HG03045 (cell line): ENCODE measurements at regions not wholly inside any gene's neighbourhood (a gene's known extent, or its start where the extent isn't known, plus 50 kb on each side); places are given as distances from the start of the nearest gene placed in this dataset.
"Not testable (repeated sequence)": the region's sequence is repeated elsewhere in the genome, so short reads cannot be mapped to it uniquely, and the experiment has no call there.

Source experiments
- ATAC-seq: cut with Tn5 transposase; IDR thresholded peaks from one replicate; pipeline ENCODE4 v1.9.1; 2021; ENCODE audit warnings: mild to moderate bottlenecking, moderate library complexity; ENCODE audit not compliant: unreplicated experiment

GRCh38 chr11:19628018-19628417 is 84.6 kb upstream of the NAV2 start:
- no peak for ATAC-seq

GRCh38 chr11:19627566-19627965 is 85.1 kb upstream of the NAV2 start:
- ATAC-seq = no peak

DNA sequence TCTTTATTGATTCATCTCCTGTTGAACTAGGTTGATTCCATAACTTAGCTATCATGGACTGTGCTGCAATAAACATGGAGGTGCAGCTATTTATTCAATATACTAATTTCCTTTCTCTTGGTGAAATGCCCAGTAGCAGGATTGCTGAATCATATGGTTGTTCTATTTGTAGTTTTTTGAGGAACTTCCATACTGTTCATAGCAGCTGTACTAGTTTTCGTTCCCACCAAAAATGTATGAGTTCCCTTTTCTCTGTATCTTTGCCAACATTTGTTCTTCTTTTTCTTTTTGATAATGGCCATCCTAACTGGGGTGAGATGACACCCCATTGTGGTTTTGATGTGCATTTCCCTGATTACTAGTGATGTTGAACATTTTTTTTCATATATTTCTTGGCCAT is 87.2 kb upstream of the NAV2 start:
- no peak for ATAC-seq

GRCh38 chr11:19617696-19618523 is 94.7 kb upstream of the NAV2 start:
- no peak for ATAC-seq

GRCh38 chr11:19615341-19616183 is 97.1 kb upstream of the NAV2 start:
- no peak for ATAC-seq

DNA sequence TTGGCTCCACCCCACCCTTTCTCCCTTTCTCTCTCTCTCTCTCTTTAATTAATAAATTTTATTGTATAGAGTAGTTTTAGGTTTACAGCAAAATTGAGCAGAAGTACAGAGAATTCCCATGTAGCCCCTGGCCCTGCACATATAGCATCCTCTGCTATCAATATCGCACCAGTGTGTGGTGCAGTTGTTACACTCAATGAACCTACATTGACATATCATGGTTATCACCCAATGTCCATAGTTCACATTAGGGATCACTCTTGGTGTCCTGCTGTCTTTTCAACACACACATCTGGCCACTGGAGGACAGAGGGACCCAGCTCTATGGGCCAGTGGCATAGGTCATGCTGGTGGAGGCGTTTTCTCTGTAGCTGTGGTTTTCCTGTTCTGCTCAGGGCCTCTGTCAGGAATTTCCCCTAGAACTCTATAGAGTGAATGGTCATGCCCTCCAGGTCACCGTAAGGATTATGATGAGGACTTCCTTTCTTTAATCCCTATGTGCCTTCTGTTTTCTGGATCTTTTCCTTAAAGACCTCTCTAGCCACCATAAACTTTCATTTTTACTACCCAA is 98.2 kb upstream of the NAV2 start:
- no peak for ATAC-seq

DNA sequence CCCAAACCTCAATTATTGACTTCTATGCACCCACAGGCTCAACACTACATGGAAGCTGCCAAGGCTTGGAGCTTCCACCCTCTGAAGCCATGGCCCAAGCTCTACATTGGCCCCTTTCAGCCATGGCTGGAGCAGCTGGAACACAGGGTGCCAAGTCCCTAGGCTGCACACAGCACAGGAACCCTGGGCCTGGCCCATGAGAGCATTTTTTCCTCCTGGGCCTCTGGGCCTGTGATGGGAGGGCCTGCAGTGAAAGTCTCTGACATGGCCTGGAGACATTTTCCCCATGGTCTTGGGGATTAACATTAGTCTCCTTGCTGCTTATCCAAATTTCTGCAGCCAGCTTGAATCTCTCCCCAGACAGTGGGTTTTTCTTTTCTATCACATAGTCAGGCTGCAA is 100.6 kb upstream of the NAV2 start:
- not testable (repeated sequence) for ATAC-seq

DNA sequence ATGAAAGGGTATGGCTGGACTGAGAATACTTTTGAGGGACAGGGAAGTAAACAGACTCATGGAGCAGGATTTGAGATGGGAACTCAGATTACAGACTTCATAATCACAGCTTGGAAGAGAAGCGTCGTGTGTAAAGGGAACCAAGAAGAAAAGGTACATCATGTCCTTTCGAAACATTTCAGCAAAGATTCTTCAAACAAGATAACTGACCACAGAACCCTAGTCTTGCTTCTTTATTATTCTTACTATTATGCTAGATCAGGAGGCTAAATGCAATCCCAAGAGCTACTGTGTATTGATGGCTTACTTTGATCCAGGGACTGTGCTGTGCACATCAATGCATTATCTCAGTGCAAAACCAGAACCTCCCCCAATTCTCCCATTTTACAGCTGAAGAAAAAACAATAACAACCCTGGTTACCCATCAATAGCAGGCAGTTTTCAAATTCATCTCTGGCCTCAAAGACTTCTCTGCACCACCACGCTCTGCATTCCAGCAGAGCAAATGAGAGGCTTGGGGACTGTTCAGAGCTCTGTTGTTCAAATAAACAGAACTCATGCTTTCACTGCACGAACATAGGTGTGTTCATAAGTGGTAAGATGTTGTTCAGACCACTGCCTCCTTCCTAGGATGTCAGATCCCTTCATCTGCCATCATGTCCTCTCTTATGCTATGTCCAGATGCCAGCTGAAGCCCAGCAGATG is 104.8 kb upstream of the NAV2 start:
- no peak for ATAC-seq

DNA sequence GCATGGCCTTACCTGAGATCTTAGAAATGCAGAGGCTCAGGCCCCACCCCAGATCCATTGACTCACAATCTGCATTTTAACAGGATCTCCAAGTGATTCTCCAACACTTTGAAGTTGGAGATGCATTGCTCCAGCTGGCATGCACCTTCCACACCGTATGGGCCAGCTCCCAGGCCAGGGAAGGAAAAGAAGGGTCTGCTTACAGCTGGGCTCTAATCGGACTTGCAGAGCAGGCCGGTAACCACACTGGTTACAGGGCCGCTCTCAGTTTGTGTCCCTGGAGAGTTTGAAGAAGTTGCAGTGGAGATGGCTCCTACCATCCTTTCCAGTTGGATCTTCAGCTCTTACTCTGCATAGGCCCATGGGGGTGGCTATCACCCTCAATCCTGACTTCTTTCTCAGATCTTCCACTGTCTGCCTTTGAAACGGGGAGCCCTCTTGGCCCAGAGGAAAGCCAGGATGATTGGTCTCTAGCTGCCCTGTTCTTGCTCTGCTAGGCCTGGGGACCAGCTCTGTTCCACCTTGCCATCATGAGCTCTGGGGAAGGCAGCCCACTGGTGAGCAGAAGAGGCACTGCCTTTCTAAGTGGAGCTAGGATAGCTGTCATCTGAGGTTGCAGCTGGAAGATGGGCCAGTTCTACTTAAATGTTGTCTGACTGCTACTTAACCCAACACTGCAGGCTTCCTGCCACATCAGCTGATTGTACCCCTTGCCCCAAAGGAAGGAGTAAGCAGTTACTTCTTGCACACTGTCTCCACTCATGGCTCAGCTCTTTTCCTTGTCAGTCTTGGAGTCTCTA is 105.6 kb upstream of the NAV2 start:
- ATAC-seq = no peak

DNA sequence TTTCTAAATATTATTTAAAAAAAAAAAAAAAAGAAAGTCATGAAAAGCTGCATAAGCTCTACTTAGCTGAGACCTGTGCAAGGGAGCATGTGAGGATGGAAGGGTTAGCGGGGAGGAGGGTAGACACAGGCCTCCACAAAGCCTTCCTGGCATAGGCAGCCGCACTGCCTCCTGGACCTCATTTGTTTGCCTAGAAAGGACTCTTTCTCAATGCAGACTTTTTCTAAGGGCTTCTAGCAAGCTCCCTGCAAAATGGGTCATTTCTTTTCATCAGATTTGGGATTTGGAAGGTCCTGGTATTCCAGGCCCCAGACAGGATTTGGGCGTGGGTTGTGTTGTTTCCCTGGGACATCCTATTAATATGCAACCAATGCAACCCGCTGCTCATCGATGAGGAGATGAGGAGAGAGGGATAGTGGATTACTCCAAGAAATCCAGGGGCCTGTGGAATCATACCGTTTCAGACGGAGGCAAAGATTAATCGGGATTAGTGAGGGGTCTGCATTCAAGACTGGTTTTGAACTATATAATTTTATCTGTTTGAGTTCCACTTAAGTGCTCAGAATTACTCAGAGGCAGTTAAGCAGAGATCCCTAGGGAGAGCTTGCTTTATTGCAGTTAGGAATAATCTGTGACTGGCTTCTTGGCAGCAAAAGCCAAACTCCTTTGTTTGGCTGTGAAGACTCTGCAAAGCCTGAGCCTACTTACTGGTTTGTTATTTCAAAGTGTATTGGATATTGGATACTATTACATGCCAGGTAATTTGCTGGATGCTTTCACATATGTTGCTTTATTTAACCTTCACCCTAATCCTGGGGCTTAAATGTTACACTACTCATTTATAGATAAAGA is 106.9 kb upstream of the NAV2 start:
- ATAC-seq = no peak

DNA sequence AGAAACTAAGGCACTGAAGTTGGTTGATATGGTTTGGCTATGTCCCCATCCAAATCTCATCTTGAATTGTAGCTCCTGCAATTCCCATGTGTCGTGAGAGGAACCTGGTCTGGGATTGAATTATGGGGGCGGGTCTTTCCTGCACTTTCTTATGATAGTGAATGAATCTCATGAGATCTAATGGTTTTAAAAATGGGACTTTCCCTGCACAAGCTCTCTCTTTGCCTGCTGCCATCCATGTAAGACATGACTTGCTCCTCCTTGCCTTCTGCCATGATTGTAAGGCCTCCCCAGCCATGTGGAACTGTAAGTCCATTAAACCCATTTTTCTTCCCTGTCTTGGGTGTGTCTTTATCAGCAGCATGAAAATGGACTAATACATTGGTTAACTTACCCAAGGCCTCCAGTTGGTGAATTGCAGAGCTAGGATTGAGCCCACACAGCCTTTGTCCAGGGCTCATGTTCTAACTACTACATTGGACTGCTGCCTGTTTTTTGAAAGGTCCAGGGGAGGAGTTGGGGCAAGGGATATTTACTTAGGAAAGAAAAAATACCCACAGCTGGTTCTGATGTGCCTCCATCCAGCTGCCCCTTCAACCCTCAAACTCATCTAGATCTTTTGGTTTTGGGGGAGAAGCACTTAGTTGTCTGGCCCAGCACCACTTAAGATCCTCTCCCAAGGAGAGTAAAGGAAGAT is 107.8 kb upstream of the NAV2 start:
- ATAC-seq = no peak

DNA sequence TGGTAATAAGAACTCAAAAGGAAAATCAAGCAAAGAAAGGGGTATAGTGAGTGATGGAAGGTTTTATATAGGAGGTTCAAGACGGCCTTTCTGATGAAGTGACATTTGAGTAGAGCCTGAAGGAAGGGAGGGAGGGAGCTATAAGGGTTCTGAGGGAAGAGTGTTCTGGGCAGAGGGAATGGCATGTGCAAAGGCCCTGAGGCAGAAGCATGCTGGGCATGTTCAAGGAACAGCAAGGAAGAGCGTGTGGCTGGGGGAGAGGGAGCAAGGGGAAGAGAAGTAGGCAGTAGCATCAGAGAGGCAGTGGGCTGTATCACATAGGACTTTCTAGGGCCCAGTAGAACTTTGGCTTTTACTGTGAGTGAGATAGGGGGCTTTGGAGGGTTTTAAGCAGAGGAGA is 108.9 kb upstream of the NAV2 start:
- ATAC-seq = no peak

DNA sequence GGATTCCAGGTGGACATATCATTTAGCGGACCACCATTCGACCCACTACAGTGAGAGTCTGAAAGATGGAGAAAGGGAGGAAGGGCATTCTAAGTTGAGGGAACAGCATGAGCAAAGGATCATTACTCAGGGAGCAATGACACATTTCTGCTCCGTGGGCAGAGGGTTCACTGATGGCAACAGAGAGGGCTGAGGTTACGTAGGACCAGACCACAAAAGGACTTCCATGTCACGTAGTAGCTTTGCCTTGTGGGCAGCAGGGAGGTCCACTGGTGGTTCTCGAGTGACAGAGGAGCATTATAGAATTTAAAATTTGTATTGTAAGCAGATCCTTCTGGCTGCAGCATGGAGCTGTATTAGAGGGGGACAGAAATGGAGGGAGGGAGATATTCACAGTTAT is 109.7 kb upstream of the NAV2 start:
- no peak for ATAC-seq

GRCh38 chr11:19602406-19602805 is 110.2 kb upstream of the NAV2 start:
- no peak for ATAC-seq

DNA sequence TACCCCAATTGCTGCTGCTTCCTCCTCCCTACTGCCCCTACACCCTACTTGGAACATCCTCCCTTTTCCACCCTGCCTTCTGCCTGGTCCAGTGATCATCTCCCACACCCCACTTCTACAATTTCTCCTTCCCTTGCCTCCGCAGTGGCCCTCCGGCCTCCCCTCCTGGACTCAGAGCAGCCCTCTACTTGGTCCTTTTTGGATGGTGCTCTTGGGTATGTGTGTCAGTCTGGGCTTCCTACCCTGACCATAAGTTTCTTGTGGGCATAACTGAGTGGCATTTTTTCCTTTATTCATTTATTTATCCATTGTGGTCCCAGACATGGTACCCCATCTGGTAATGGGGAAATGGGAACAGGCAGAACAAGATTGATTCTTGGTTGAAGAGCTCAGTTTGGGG is 111.4 kb upstream of the NAV2 start:
- no peak for ATAC-seq

DNA sequence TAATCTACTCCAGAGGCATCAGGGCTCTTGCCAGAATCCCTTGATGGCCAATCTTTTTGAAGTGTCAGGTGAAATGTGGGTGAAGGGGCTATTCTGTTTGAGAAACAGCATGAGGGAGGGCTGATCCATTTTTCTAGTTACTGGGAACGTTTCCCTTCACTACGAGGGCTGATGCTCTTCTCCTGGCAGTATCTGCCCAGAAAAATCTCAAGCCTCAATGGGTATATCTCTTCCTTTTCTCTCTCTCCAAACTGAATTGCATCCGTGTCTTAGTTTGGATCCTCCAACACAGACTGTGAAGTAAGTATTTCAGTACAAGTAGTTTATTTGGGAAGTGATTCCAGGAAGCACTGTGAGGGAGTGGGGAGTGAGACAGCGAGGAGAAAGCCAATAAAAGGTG is 113.0 kb upstream of the NAV2 start:
- no peak for ATAC-seq

DNA sequence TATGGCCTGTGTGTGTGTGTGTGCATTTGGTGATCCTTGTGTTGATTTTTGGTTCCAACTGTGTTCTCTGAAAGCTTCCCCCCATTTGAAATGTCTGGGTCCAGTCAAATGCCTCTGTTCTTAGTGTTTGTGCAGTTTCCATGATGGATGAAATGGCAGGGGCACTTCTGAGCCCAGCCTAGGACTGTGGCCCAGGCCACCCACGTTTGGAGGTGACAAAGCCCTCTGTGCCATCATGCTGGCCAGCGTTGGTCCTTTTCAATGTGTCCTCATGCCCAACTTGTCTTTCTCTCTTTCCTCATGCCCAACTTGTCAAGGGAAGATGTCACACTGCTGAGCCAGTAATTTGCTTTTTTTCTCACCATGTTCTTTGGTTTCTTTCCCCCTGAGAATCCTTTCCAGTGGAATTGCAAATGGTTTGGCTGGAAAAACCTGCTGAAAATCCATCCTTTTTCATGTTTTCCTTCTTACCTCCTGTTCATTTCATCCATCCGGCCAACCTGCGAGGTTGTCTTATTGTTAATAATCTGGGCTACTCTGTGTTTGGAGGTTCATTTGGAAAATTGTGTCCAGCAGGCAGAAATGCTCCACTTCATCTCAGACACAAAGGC is 113.7 kb upstream of the NAV2 start:
- ATAC-seq = no peak

DNA sequence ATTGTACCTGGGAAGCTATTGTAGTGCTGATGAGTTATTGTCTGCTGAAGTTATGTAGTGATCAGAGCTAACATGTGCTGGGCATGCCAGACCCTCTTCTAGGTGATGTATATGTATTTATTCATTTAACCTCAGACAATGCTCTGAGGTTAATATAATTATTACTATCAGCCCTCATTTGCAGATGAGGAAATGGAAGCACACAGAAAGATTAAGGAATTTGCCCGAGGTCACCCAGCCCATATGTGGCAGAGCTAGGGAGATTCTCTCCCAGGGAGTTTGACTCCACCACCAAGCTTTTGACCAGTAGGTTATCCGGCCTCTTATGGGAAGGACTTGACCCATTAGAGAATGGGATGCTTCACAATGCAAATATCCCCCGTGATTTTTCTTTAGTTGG is 114.2 kb upstream of the NAV2 start:
- no peak for ATAC-seq

- no peak for ATAC-seq
Measured at GRCh38 chr11:19597876-19598275, 114.8 kb upstream of the NAV2 start.
